Naive thymus-derived CD4-positive, alpha-beta T cell (primary cell): ENCODE measurements at regions not wholly inside any gene's neighbourhood (a gene's known extent, or its start where the extent isn't known, plus 50 kb on each side); places are given as distances from the start of the nearest gene placed in this dataset.
"Not testable (repeated sequence)": the region's sequence is repeated elsewhere in the genome, so short reads cannot be mapped to it uniquely, and the experiment has no call there.

Experiments used
- ATAC-seq: fragments of 150-1000 bp; cut with Tn5 transposase; 2 replicates; pipeline ENCODE4 v1.10.0; 2021; ENCODE audit warnings: mild to moderate bottlenecking, moderate library complexity
- CTCF ChIA-PET: fragments of 350-600 bp; sonication (Branson Sonifier 250); formaldehyde crosslinking; loops from one replicate; lab custom pipeline; 2021; ENCODE audit warnings: antibody characterized with exemption; lab: Charles Lee
- POLR2A ChIA-PET: fragments of 350-600 bp; sonication (Branson Sonifier 250); formaldehyde crosslinking; loops from one replicate; lab custom pipeline; 2021; ENCODE audit warnings: antibody characterized with exemption, inconsistent platforms; lab: Charles Lee
- DNase-seq, 9 donors: peaks; one replicate each; pipeline versions ENCODE4 v3.0.0 to v3.0.0-alpha.2; 2020 to 2022; ENCODE audit warnings: mixed read lengths in 1 of 9
- H3K27ac ChIP-seq: one replicate; pipeline ENCODE4 v1.7.0; 2013; ENCODE audit warnings: mild to moderate bottlenecking, low read depth, low read length, moderate library complexity
- H3K27me3 ChIP-seq, 2 donors: one replicate each; pipeline ENCODE4 v1.7.0; 2013; ENCODE audit warnings: low read length in 2 of 2, mild to moderate bottlenecking in 2 of 2, moderate library complexity in 2 of 2; ENCODE audit not compliant: control insufficient read depth in 2 of 2, insufficient read depth in 2 of 2
- H3K36me3 ChIP-seq, 3 experiments: 1 replicate in 2 of 3; 2 replicates in 1 of 3; pipeline ENCODE4 v1.7.0; 2013; ENCODE audit warnings: low read length in 3 of 3, mild to moderate bottlenecking in 3 of 3, moderate library complexity in 1 of 3; ENCODE audit not compliant: insufficient read depth in 3 of 3, control insufficient read depth in 2 of 3
- H3K4me1 ChIP-seq, 2 donors: one replicate each; pipeline ENCODE4 v1.7.0; 2013; ENCODE audit warnings: low read length in 2 of 2, mild to moderate bottlenecking in 2 of 2, moderate library complexity in 1 of 2; ENCODE audit not compliant: control insufficient read depth in 2 of 2, insufficient read depth in 2 of 2
- H3K4me3 ChIP-seq: 2 replicates; pipeline ENCODE4 v1.7.0; 2013; ENCODE audit warnings: mild to moderate bottlenecking, low read length
- H3K9me3 ChIP-seq, 3 experiments: 1 replicate in 2 of 3; 2 replicates in 1 of 3; pipeline ENCODE4 v1.7.0; 2013; ENCODE audit warnings: low read length in 3 of 3; ENCODE audit not compliant: control insufficient read depth in 2 of 3
- H3K27ac Mint-ChIP-seq, 9 donors: one replicate each; pipeline ENCODE4 v1.8.0; 2020 to 2022; ENCODE audit warnings: mixed read lengths in 9 of 9, mild to moderate bottlenecking in 8 of 9, moderate library complexity in 5 of 9, inconsistent platforms in 2 of 9
- H3K27me3 Mint-ChIP-seq, 5 donors: one replicate each; pipeline ENCODE4 v1.8.0; 2021 to 2022; ENCODE audit warnings: mixed read lengths in 5 of 5, mild to moderate bottlenecking in 1 of 5
- H3K36me3 Mint-ChIP-seq, 5 donors: one replicate each; pipeline ENCODE4 v1.8.0; 2020 to 2022; ENCODE audit warnings: mixed read lengths in 5 of 5, mild to moderate bottlenecking in 3 of 5, inconsistent platforms in 1 of 5
- H3K4me1 Mint-ChIP-seq, 7 donors: one replicate each; pipeline ENCODE4 v1.8.0; 2020 to 2022; ENCODE audit warnings: mixed read lengths in 7 of 7, mild to moderate bottlenecking in 3 of 7, inconsistent platforms in 1 of 7
- H3K4me3 Mint-ChIP-seq, 10 donors: one replicate each; pipeline ENCODE4 v1.8.0; 2020 to 2022; ENCODE audit warnings: mild to moderate bottlenecking in 10 of 10, mixed read lengths in 10 of 10, moderate library complexity in 6 of 10, inconsistent platforms in 2 of 10
- H3K9me3 Mint-ChIP-seq, 11 donors: one replicate each; pipeline ENCODE4 v1.8.0; 2020 to 2022; ENCODE audit warnings: mixed read lengths in 11 of 11, mild to moderate bottlenecking in 4 of 11, inconsistent platforms in 1 of 11, moderate library complexity in 1 of 11
- intact Hi-C, 2 donors: fragments of 100-400 bp; cut with micrococcal nuclease; formaldehyde crosslinking; loops; one replicate each; pipeline ENCODE4 v1.15.1; 2023

DNA sequence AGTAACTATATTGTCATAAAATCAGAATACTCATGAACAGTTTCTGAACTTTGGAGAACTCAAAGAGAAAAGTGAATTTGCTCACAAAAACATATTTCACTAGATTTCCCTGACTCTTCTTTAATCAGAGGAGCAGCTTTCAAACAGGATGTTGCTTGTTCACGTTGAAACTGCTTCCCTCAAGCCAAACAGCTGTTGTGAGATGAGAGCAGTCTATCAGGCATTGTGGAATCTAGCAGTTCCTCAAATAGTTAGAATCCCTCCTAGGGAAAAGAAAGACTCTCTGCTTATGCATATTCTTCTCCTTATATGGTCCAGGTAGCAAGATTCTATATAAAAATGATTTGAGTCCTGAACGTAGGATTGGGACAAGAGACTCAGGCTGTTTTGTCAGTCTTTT, 1012.1 kb downstream of the FAM133A start:
- Histone ChIP-seq H3K36me3 (no peaks in the 10 kb centered on the region), H3K9me3 (no peaks in the 10 kb centered on the region), H3K4me3 (no peak overlapping the region), H3K27me3 (no peaks in the 10 kb centered on the region), H3K27ac (no peak overlapping the region), H3K4me1 (no peaks in the 10 kb centered on the region)
- no peak for DNase-seq
- intact Hi-C loops: no loop called here
- ChIA-PET POLR2A (no interaction called here), CTCF (no interaction called here)
- no peaks in the 10 kb centered on the region for H3K36me3 Mint-ChIP-seq
- no peak overlapping the region for H3K4me3 Mint-ChIP-seq
- H3K27ac Mint-ChIP-seq: no peak overlapping the region
- H3K4me1 Mint-ChIP-seq: no peaks in the 10 kb centered on the region
- H3K9me3 Mint-ChIP-seq: peaks cover 0 to 6% (median under 1%) of the 10 kb centered on the region in 11 donors
- no peak for ATAC-seq
- no peaks in the 10 kb centered on the region for H3K27me3 Mint-ChIP-seq

GRCh38 chrX:94695910-94696309, 1021.9 kb downstream of the FAM133A start:
- no peak overlapping the region for H3K27ac Mint-ChIP-seq
- Histone ChIP-seq H3K27me3 (no peaks in the 10 kb centered on the region), H3K27ac (no peak overlapping the region), H3K4me3 (no peak overlapping the region), H3K36me3 (no peaks in the 10 kb centered on the region), H3K4me1 (no peaks in the 10 kb centered on the region), H3K9me3 (no peaks in the 10 kb centered on the region)
- CTCF ChIA-PET: no interaction called here
- intact Hi-C loops: no loop called here
- H3K4me1 Mint-ChIP-seq: no peaks in the 10 kb centered on the region
- ATAC-seq (no peak), DNase-seq (no peak)
- no peak overlapping the region for H3K4me3 Mint-ChIP-seq
- POLR2A ChIA-PET: no interaction called here
- H3K27me3 Mint-ChIP-seq: no peaks in the 10 kb centered on the region
- no peaks in the 10 kb centered on the region for H3K36me3 Mint-ChIP-seq
- peaks cover 0 to 10% (median 3%) of the 10 kb centered on the region in 11 donors for H3K9me3 Mint-ChIP-seq

- H3K4me1 Mint-ChIP-seq, POLR2A ChIA-PET, H3K36me3 Mint-ChIP-seq, H3K27me3 Mint-ChIP-seq, H3K4me3 Mint-ChIP-seq, H3K27ac Mint-ChIP-seq, H3K27ac ChIP-seq, H3K36me3 ChIP-seq, H3K4me1 ChIP-seq, H3K4me3 ChIP-seq, H3K27me3 ChIP-seq, ATAC-seq, intact Hi-C loops, CTCF ChIA-PET, H3K9me3 ChIP-seq, DNase-seq: not testable (repeated sequence)
- peaks cover 0 to 10% (median 0%) of the 10 kb centered on the region in 11 donors for H3K9me3 Mint-ChIP-seq
These were observed 1030.6 kb downstream of the FAM133A start for GRCh38 chrX:94704348-94705256.

DNA sequence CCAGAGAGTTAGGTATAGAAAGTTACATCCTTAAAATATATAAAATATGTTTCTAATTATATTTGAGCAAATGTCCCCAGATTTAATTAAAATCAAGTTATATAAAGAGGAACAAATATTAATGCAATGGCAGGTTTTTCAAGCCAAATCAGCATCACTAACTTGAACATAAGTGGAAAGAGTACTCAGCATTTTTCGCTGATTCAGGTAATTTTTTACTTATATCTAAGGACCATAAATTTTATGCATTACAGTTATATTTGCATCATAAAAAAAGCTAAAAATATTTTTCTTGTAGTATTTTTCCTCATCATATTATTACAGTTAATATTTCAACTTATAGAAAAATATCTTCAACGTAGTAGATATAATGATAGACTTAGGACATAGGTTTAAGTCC, 1047.4 kb downstream of the FAM133A start:
- no peaks in the 10 kb centered on the region for H3K27me3 Mint-ChIP-seq
- Histone ChIP-seq H3K9me3 (no peaks in the 10 kb centered on the region), H3K27ac (no peak overlapping the region), H3K4me1 (no peaks in the 10 kb centered on the region), H3K27me3 (no peaks in the 10 kb centered on the region), H3K36me3 (no peaks in the 10 kb centered on the region), H3K4me3 (no peak overlapping the region)
- H3K4me3 Mint-ChIP-seq: no peak overlapping the region
- H3K4me1 Mint-ChIP-seq: no peaks in the 10 kb centered on the region
- no peaks in the 10 kb centered on the region for H3K36me3 Mint-ChIP-seq
- ChIA-PET POLR2A (no interaction called here), CTCF (no interaction called here)
- H3K27ac Mint-ChIP-seq: no peak overlapping the region
- intact Hi-C loops: no loop called here
- peaks cover 0 to 2% (median 0%) of the 10 kb centered on the region in 11 donors for H3K9me3 Mint-ChIP-seq
- ATAC-seq (no peak), DNase-seq (no peak)

DNA sequence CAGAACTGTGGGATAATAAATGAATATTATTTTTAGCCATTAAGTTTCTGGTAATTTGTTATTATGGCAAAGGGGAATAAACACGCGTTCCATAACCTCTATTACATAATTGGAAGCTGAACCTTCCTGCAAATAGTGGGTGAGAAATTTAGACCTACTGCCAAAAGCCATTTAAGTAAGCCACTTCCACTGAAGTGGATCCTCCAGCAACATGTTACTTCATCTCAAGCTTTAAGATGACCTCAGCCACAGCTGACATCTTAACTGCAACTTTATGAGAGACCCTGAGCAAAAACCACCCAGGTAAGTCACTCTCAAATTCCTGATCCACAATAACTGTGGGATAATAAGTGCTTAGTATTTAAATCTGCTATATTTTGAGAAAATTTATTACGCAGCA, 1048.6 kb downstream of the FAM133A start:
- Mint-ChIP-seq H3K27me3 (no peaks in the 10 kb centered on the region), H3K27ac (no peak overlapping the region), H3K4me1 (no peaks in the 10 kb centered on the region), H3K9me3 (peaks cover 0 to 2% (median 0%) of the 10 kb centered on the region in 11 donors), H3K4me3 (no peak overlapping the region), H3K36me3 (no peaks in the 10 kb centered on the region)
- H3K4me3 ChIP-seq: no peak overlapping the region
- ChIA-PET CTCF (no interaction called here), POLR2A (no interaction called here)
- no peak overlapping the region for H3K27ac ChIP-seq
- intact Hi-C loops: no loop called here
- H3K27me3 ChIP-seq: no peaks in the 10 kb centered on the region
- ATAC-seq (no peak), DNase-seq (no peak)
- H3K4me1 ChIP-seq: no peaks in the 10 kb centered on the region
- H3K9me3 ChIP-seq: no peaks in the 10 kb centered on the region
- no peaks in the 10 kb centered on the region for H3K36me3 ChIP-seq

DNA sequence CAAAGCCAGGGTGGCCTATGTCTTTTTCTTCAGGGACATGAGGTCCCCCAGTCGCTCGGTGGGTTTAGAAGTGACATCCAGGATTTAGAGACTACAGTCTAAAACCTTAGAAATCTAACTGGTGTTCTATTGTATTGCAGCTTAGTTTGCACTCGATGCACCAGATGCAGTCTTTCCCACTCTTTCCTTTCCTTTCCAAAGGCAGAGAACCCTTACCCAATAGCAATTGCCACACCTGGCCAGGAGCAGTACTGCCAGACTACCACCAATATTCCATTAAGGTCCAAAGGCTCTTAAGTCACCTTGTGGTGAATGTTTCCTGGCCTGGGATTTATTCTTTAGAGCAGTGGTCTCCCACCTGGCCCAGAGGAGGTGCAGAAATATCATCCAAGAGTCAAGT, 1068.8 kb downstream of the FAM133A start:
- POLR2A ChIA-PET: no interaction called here
- H3K9me3 Mint-ChIP-seq: peaks cover 0 to 7% (median 0%) of the 10 kb centered on the region in 11 donors
- no peaks in the 10 kb centered on the region for H3K36me3 ChIP-seq
- intact Hi-C loops: no loop called here
- H3K4me3 Mint-ChIP-seq: no peak overlapping the region
- no peak overlapping the region for H3K27ac Mint-ChIP-seq
- H3K4me1 ChIP-seq: no peaks in the 10 kb centered on the region
- H3K27me3 Mint-ChIP-seq: no peaks in the 10 kb centered on the region
- H3K9me3 ChIP-seq: no peaks in the 10 kb centered on the region
- DNase-seq (no peak), ATAC-seq (no peak)
- no peak overlapping the region for H3K27ac ChIP-seq
- peaks cover 0 to 22% (median 0%) of the 10 kb centered on the region in 7 donors for H3K4me1 Mint-ChIP-seq
- no peak overlapping the region for H3K4me3 ChIP-seq
- no peaks in the 10 kb centered on the region for H3K27me3 ChIP-seq
- H3K36me3 Mint-ChIP-seq: peaks cover 0 to 1% (median 0%) of the 10 kb centered on the region in 5 donors
- CTCF ChIA-PET: no interaction called here

DNA sequence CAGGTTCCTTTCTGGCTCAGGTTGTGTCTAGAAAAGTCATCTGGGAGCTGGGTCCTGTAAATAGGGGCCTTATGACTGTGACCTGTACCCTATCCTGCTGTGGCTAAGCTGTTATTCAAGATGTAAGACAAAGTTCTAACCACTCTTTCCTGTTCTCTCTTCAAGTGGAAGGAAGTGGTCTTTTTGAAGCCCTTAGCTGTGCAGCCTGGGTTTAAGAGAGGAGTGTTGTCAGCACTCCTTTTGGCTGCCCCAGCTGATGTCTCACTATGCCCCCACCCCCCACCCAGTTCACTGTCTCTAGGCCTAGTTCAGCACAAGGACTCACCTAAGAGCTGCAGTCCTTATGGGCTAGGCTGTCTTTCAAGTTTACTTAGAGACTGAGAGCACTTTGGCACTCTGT, 1069.5 kb downstream of the FAM133A start:
- Histone ChIP-seq H3K4me3 (no peak overlapping the region), H3K4me1 (no peaks in the 10 kb centered on the region), H3K36me3 (no peaks in the 10 kb centered on the region), H3K27ac (no peak overlapping the region), H3K27me3 (no peaks in the 10 kb centered on the region), H3K9me3 (no peaks in the 10 kb centered on the region)
- Mint-ChIP-seq H3K9me3 (peaks cover 0 to 7% (median 0%) of the 10 kb centered on the region in 11 donors), H3K27me3 (no peaks in the 10 kb centered on the region), H3K4me3 (no peak overlapping the region), H3K4me1 (peaks cover 0 to 22% (median 0%) of the 10 kb centered on the region in 7 donors), H3K36me3 (peaks cover 0 to 1% (median 0%) of the 10 kb centered on the region in 5 donors), H3K27ac (no peak overlapping the region)
- ATAC-seq: no peak
- DNase-seq: peak in 5 of 9 donors; percentile 12 to 51 (median 31)
- CTCF ChIA-PET: no interaction called here
- intact Hi-C loops: no loop called here
- POLR2A ChIA-PET: no interaction called here
